ENCODE measurements at regions not wholly inside any gene's neighbourhood (a gene's known extent, or its start where the extent isn't known, plus 50 kb on each side); places are given as distances from the start of the nearest gene placed in this dataset.

GRCh38 chr15:25504307-25504706, 65.5 kb upstream of the UBE3A start:
- no peak for DNase-seq (ENCODE audit: low read depth)

- DNase-seq (ENCODE audit: low read depth) = no peak
Observed at GRCh38 chr15:25501828-25502446, 63.1 kb upstream of the UBE3A start.

GRCh38 chr15:25498835-25499234, 60.0 kb upstream of the UBE3A start:
- no peak for DNase-seq (ENCODE audit: low read depth)

- DNase-seq (ENCODE audit: low read depth) = no peak
Observed at GRCh38 chr15:25497934-25498333, 59.1 kb upstream of the UBE3A start.

- DNase-seq (ENCODE audit: low read depth) = no peak
Observed at GRCh38 chr15:25493823-25494526, 55.2 kb upstream of the UBE3A start.

- no peak for DNase-seq (ENCODE audit: low read depth)
Observed at GRCh38 chr15:25492315-25492714, 53.5 kb upstream of the UBE3A start.

Data from CMK (cell line).